ENCODE measurements at regions not wholly inside any gene's neighbourhood (a gene's known extent, or its start where the extent isn't known, plus 50 kb on each side); places are given as distances from the start of the nearest gene placed in this dataset.

DNA sequence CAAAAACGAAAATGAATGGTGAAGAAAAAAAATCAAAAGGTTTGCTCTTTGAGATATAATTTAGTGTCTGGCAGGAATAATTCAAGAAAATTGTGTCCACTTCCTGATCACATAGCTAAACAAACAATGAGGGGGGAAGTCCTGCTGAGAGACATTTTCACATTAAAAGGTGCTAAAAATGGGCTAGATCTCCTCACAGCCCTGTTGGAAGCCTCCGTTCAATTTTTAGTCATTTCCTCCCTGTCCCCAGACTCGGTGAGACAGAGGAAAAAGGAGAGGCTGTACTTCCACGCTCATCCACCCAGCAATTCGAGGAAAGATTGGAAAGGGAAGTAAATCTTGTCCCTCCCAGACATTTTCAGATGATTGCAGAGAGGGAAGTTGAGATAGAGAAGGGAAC is 103.7 kb downstream of the BARHL2 start:
- TF ChIP-seq, protein P1, sequence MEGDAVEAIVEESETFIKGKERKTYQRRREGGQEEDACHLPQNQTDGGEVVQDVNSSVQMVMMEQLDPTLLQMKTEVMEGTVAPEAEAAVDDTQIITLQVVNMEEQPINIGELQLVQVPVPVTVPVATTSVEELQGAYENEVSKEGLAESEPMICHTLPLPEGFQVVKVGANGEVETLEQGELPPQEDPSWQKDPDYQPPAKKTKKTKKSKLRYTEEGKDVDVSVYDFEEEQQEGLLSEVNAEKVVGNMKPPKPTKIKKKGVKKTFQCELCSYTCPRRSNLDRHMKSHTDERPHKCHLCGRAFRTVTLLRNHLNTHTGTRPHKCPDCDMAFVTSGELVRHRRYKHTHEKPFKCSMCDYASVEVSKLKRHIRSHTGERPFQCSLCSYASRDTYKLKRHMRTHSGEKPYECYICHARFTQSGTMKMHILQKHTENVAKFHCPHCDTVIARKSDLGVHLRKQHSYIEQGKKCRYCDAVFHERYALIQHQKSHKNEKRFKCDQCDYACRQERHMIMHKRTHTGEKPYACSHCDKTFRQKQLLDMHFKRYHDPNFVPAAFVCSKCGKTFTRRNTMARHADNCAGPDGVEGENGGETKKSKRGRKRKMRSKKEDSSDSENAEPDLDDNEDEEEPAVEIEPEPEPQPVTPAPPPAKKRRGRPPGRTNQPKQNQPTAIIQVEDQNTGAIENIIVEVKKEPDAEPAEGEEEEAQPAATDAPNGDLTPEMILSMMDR (IDR thresholded peaks at IDR 0.05; ENCODE audit: insufficient read depth, low read depth, low read length), result no peak
- TF ChIP-seq EZH2 (IDR thresholded peaks at IDR 0.05; ENCODE audit: insufficient read depth, low read length), result no peak
